ENCODE measurements at regions not wholly inside any gene's neighbourhood (a gene's known extent, or its start where the extent isn't known, plus 50 kb on each side); places are given as distances from the start of the nearest gene placed in this dataset.

DNA sequence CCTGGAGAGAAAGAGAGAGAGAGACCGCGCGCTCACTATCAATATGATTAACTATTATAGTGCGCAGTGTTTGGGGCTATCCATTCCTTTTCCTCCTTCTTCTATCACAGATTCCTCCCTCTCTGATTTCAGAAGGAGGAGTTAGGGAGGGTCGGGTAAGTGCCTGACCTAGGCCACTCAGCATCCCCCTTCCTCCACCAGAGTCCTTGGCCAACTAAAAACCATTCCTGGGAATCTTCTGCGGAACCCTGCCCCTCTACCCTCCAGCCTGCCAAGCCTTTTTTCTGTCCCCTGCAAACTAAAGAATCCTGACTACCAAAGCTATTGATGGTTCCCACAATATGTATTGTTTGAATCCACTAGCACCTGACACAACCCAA is 256.2 kb upstream of the NFE2L3 start:
- DNase-seq, result no peak

DNA sequence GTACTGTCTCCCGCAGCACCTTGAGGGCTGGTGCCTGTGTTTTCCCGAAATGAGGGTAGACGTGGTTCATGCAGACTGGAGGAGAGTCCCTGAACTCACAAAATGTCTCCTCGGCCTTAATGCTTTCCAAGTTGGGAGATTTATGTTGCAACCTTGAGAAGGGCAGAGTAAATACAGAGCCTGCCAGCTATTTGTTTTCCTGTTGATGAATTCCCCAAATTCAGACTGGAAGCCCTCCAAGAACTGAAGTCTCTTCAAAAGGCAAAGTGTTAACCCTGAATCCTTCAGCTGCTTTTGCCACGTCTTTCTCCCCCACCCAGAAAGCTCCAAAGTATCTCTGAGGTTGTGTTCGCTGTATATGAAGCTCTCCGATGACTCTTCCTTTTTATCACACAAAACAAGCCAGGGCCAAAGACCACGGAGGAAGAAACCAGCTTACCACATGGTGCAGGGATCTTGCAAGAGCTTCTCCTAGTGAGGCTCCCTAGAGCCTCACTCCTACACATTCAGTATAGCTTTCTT is 254.7 kb upstream of the NFE2L3 start:
- DNase-seq, result no peak

DNA sequence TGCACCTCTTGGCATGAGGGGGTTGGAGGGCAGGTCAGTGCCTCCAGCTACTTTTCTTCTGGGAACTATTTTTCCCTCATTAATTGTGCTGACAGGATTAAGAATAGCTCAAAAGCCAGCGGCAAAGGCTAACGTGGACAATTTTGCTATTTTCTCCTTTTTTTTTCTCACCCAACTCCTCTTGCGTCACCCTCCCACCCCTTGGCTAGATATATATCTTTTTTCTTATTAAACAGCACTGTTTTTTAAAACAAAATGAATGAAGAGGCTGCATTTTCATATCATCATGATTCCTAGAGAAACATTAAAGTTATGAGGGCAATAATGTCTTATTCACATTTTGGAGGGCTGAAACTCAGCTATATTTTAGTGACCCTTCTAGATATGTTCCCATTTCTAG is 251.8 kb upstream of the NFE2L3 start:
- no peak for DNase-seq

DNA sequence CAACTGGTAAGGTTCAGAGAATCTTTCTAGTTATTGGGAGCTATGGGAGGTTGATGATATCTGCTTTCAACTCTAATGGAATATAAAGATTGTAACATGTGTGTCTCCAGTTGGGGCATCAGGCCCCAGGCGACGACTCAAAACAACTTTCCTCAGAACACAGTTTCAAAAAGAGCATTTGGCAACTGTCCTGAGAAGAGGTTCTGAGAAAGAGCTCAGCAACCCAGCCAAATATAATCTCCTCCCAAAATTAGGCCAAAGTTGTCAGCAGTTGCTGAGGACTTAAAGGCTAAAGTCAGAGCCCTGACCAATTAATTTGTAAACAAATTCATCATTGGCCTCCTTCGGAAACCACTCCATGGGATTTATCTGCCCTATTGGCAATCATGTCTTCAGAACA is 251.1 kb upstream of the NFE2L3 start:
- no peak for DNase-seq

DNA sequence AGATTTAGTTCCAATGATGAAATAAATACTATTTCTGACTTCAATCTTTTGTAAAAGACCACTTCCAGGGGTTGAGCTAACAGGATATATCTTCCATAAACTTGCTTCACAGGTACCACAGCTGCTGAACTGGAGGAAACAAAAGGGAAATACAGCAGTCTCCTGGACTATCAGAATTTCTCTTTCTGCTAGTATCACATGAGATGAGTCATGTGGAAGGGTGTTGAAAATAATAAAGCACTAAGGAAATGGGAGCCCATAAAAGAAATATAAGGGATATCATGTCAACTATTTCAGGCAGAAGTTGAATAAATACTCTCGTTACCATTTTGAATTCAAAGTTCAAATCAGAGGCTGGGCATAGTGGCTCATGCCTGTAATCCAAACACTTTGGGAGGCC is 250.3 kb upstream of the NFE2L3 start:
- no peak for DNase-seq

DNA sequence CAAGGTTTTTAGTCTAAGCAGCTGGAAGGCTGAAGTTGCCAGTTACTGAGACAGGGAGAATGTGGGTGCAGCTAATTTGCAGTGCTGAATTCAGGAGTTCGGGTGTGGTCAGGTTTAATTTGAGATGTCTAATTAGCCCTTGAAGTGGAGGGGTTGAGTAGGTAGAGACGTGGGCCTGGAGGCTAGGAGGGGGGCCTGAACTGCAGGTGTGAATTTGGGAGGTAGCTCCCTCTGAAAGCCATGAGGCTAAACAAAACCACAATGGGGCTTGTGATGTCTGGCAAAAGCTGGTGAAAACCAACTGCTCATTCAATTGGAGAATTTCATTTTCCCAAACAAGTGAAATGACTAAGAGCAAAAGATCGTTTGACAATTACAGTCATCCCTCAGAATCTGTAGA is 246.0 kb upstream of the NFE2L3 start:
- DNase-seq, result no peak

DNA sequence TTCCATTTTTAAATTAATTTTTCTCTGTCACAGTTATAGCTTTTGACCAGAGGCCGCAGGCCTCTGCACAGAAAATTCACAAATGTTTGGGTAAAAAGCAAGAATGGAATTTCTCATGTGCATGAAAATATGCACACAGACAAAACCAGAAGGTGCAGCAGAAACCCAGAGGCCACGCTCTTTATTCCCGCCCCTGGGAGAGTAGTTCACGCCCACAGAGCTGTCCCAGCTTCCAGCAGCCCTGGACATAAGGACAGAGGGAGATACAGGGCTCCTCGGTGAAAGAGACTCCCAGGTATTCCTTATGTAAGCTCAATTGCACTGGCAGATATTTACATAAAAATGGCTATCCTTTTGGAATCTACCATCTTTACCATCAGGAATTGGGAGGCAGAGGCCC is 245.2 kb upstream of the NFE2L3 start:
- no peak for DNase-seq

DNA sequence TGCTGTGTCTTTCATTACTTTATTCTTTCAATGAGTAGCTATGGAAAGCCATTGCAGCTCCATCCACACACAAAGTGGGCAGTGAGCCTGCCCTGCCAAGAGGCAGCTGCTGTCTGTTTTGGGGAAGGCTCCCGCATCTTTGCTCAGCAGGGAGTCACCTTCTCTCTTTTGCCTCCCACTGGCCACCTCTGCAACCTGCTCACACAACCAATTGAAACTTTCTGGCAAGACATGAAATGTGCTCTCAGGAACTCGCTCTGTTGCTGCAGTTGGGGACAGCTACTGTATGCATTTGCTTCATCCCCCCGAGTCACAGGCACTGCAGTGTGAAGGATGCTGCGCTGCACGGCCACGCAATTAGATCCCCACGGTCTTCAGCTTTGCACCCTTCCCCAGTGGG is 244.8 kb upstream of the NFE2L3 start:
- no peak for DNase-seq

DNA sequence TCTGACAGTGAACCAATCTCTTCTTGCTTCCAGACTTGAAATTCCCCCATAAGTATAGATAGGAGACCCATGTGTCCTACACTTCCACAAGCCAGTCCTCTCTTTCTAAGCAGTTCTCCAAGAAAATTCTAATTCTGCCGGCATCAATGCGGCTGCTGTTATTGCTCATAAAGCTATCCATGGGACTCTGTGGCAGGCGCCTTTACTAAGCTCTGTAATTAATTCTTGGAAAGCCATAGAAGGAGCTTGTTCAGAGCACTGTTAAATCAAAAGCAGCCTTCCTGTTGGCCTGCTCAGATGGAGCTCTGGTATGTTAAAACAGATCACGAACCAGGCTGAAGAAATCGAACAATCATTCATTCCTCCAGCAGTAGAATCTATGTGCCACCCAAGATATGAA is 244.3 kb upstream of the NFE2L3 start:
- DNase-seq, result no peak

DNA sequence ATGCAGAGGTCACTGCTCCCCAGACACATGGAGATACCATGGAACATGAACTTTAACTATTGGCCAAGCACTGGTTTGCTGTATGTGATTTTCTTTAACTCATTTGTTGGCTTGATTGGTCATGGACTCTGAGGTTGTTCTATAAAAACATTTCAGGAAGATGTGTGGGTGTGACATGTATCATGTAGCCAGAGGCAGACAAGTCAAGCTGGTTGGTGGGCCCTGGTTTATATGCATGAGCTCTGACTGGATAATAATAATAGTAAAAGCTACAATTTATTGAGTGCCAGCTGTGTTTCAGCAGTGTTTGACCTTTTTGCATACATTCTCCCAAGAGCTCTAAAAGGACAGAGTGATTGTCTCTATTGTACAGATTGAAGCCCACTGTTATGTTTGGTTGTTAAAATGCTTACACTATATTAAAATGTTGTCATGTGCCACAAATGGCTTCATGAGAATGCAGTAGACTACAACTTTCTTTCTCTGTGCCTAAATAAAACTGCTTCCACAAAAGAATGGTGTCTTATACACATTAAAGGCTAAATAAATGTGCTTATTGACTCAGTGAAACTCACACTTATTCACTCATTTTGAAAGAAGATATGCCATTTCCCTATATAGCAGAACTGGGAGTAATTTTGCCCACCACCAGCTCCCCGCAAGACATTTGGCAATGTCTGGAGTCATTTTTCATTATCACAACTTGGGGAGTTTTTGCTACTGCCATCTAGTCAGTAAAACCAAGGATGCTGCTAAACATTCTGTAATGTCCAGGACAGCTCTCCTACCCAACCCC is 243.6 kb upstream of the NFE2L3 start:
- no peak for DNase-seq

DNA sequence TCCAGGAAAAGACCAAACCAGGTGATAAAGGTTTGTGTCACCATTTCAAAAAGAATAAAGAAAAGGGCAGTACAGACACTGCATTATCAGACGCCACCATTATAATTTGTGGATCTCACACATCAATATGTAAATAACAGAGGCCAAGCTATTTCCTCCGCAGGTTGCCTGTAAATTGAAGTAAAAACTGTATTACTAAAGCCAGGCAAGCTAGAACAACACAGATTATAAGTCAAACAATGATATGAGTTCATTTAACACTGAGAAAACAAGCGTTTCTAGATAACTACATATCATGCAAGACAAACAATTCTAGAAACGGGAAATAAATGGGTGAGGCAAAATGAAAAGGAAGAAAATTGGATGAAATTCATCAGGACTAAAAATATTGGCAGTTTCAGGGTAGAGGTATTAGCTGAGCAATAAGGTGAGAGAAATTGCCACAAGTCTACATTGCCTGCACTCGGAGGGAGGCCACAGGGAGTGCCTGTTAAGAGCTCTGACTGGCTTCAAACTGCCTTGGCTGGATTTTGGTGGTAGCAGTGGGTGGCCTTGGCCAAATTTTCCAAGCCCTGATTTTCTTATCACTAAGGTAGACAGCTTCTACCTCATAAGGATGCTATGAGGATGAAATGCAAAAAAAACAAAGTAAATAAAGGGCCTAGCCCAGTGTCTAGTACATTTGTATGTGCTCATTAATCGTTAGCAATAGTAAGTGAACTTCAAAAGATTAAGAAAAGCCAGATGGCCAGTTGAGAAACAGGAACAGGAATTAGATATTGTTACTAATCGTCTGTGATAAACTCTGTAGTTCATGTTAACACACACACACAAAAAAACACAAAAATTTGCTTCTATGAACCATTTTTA is 240.0 kb upstream of the NFE2L3 start:
- no peak for DNase-seq

DNA sequence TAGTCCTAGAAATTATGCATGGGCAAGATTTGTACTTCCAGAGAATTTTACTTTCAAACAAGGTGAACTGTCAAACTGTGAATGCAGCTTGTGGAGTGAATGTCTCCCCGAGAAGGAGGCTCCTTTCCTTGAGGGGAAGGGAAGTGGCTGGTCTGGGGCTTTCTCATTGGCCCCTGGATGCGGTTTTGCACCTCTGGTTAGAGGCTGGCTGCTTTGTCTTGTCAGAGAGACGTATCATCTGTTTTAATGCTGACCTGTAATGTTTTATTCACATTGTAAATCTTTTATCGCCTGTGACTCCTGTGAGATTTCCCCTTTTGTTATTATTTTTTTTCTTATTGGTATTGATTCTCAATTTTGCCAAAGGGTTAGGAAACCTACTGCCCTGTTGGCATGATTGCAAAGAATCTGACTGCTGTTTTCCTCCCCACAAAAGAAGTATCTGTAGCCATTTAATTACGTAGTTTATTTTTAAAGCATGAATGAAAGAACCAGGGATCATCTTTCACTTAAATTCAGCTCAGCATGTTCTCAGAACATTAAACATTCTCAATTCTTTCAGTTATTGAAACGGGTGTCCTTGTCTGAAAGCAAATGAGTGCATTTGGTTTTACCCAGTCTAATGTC is 238.3 kb upstream of the NFE2L3 start:
- no peak for DNase-seq

DNA sequence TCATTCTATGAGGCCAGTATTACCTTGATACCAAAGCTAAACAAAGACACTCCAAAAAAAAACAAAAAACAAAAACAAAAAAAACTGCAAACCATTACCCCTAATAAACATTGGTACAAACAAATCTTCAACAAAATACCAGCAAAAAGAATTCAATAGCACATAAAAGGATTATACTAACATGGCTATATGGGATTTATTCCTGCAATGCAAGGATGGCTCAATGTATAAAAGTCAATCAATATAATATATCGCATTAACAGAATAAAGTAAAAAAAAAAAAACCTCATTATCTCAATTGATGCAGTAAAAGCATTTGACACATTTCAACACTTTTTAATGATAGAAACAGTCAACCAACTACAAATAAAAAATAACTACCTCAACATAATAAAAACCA is 233.3 kb upstream of the NFE2L3 start:
- no peak for DNase-seq

DNA sequence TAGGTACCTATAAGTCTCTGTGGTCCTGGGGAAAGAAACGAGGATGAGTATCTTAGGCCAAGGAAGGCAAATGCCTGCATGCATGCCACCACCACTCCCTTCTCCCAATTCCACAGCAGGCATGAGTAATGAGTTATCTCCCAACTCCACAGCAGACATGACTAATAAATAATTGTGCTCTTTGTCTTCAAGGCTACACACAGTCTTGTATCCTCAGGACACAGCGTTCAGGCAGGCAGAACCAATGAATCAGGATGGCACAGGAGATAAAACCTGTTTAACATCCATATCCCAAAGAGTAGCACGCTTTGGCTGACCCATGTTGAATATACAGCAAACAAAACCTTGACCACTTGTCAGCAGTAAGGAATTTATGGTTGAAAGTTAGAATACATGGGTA is 229.7 kb upstream of the NFE2L3 start:
- no peak for DNase-seq

DNA sequence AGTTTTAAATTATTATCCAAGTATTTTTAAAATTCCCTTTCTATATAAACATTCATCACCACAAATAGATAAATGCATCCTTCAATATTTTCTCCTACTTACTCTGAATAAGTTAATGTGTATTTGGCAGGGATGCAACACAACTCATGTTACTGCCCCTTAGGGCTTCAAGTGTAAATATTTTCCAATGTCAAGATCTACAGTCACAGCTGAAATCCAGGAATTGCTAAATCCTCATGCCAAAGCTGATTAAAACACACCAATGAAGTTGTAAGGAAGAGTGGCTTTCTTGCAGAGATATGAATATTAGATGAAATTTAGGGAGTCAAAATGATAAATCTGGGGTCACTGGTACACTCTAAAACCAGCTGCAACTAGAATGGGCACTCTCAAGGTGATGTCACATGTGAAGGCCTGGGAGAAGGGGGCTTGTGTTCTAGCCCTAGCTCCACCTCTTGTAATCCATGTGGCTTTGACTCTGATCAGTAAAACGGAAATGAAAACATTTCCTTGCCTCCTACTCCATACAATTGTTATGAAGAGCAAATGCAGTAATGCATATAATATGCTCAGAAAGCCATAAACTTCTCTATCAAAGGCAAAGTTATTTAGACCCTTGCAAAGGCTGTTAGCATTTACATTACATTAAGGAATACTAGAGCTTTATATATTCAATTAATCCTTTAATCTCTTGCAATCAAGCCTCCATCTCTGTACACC is 228.1 kb upstream of the NFE2L3 start:
- DNase-seq, result no peak

DNA sequence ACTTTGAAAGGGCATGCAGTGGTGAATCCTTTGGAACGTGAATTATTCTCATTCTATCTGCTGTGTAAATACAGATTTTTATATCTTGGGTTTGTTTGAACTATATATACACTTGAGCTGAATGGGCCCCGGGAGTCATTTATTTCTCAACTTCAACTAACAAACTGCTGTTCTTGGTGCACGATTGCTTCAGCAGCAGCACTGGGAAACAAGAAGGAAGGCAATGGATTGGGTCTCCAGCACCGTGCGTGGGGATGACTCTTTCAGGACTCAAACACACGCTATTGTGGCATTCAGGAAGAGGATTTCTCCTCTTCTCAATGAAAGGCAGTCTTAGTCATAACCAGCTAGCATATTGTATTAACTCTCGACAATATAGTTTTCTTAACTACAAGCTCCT is 226.0 kb upstream of the NFE2L3 start:
- no peak for DNase-seq

DNA sequence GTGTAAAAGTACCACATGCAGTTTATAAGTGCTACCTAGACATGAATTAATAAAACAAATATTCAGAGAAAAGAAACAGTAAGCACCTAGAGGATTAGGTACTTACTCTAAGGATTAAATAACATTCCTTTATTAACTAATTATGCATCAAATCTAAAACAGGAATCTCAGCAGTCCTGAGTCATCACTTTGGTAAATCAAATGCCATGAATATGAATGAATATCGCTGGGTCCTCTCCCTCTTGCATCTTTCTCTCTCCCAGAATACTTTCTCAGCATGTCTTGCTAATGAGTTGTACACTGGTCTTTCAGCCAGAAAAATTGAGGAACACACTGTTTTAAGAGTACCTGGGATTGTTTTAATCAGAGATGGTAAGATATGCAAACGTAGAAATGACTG is 225.5 kb upstream of the NFE2L3 start:
- no peak for DNase-seq

DNA sequence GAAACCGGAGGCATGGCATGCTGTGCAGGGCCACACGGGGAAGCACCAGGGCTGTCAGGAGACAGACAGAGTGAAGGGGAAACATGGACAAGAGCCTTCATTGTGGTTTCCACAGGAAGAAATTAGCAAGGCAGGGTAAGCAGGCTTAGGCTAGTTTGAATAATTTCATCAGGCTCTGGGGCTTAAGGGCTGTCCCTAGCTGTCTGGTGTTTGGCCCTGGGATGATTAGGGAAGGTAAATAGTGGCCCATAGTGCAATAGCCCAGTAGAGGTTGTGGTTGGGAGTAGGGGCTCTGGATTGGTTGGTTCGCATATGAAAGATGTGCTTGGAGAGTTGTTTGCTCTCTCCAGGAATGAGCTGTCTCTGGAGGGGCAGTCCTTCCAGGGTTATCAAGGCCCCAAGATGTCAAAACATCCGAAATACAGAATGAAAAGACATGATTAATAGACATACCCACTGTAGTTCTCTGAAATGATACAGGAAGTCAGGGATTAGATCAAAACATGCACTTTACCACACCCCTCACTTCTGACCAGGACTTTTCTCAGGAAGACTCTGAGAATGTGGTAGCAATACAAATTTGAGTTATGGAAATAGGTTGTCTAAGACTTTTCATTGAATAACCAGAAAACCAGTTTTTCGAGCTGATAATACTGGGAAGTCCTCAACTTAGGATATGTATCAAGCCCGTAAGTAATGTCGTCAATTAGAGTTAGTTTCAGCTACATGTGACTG is 224.9 kb upstream of the NFE2L3 start:
- no peak for DNase-seq

DNA sequence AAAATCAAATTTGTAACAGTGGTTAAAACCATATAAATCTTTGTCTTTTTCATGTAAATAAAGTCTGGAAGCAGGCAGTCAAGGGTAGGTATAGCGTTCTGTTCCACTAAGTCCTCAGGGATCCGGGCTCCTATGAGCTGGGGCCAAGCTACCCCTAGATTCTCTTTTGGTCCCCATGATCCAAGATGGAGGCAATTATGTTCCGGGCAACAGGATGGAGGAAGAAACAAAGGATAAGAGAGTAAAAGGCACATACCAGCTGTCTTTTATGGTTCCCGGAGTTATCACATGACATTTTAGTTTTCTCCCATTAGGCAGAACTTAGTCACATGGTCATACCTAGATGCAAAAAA is 224.4 kb upstream of the NFE2L3 start:
- DNase-seq, result no peak

DNA sequence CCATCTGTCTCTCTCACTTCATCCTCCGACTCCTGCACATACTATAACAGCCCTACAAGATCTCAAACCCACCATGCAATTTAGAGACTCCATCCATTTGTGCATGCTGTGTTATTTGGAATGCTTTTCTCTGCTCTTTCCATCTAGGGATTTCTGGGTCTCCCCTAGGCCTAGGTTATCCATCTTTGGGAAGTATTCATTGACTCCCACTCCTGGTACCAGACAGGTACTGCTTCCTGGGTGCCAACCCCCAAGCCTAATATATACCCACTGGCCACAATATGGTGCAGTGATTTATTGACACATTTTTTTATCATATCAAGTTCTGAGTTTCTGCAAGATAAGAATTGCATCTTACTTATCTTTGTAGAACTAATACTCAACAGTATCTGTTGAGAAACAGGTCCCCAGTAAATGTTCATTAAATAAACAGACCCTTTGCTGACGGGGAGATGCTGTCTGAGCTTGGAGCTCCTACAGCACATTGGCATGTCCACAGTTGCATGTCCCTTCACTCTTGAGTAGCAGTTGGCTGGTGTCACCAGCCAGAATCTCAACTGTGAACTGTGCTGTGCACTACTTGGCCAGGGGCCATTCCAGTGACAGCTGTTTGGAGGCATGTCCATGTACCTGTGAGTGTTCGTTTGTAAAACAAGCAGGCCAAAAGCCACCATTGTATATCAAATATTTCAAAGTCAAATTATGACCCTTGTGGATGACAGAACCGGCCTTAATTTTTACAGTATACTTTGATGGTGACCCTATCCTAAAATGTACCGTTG is 223.3 kb upstream of the NFE2L3 start:
- no peak for DNase-seq

DNA sequence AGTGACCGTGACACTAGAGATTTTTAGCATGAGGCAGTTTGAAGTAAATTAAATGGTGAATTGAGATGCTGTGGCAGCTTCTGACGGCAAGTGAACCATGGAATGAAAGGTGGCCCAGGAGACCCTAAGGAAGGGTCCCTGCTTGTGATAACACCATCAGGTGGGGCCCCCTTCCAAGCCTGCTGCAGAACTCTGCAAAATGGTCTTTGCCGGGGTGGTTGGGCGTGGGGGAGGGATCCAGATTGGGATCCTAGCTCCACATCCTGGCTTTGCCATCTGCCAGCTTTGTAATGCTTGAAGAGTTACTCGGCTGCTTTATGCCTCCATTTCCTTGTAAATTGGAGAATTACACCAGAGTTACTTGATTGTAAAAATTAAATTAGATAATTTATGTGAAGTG is 222.6 kb upstream of the NFE2L3 start:
- DNase-seq, result no peak
